ENCODE measurements at regions not wholly inside any gene's neighbourhood (a gene's known extent, or its start where the extent isn't known, plus 50 kb on each side); places are given as distances from the start of the nearest gene placed in this dataset.
A peak's percentile ranks its signal among the peaks of the same experiment; 100 is the strongest.

GRCh38 chr10:24115403-24115802 is 93.5 kb upstream of the KIAA1217 start:
- no peak overlapping the region for H3K4me3 Mint-ChIP-seq
- no peak for DNase-seq
- no peaks in the 10 kb centered on the region for H3K36me3 Mint-ChIP-seq
- H3K4me1 Mint-ChIP-seq: no peaks in the 10 kb centered on the region
- H3K9me3 Mint-ChIP-seq: no peaks in the 10 kb centered on the region
- no peak overlapping the region for H3K27ac Mint-ChIP-seq
- ATAC-seq: no peak
- POLR2A ChIA-PET: no interaction called here
- H3K27me3 Mint-ChIP-seq: peaks cover 0 to 3% (median 0%) of the 10 kb centered on the region in 5 donors

- H3K9me3 Mint-ChIP-seq: peaks cover 0 to 2% (median 0%) of the 10 kb centered on the region in 9 donors
- H3K27me3 Mint-ChIP-seq: peaks cover 0 to 3% (median 0%) of the 10 kb centered on the region in 5 donors
- ATAC-seq (no peak), DNase-seq (no peak)
- H3K4me3 Mint-ChIP-seq: no peak overlapping the region
- no peak overlapping the region for H3K27ac Mint-ChIP-seq
- POLR2A ChIA-PET: no interaction called here
- H3K4me1 Mint-ChIP-seq: no peaks in the 10 kb centered on the region
- H3K36me3 Mint-ChIP-seq: no peaks in the 10 kb centered on the region
These were observed 90.7 kb upstream of the KIAA1217 start for GRCh38 chr10:24118246-24118645.

- H3K27me3 Mint-ChIP-seq: peaks cover 0 to 3% (median 0%) of the 10 kb centered on the region in 5 donors
- H3K36me3 Mint-ChIP-seq: no peaks in the 10 kb centered on the region
- H3K27ac Mint-ChIP-seq: no peak overlapping the region
- H3K4me3 Mint-ChIP-seq: no peak overlapping the region
- DNase-seq (no peak), ATAC-seq (no peak)
- H3K9me3 Mint-ChIP-seq: peaks cover 0 to 2% (median 0%) of the 10 kb centered on the region in 9 donors
- POLR2A ChIA-PET: no interaction called here
- no peaks in the 10 kb centered on the region for H3K4me1 Mint-ChIP-seq
These were observed 89.0 kb upstream of the KIAA1217 start for GRCh38 chr10:24119896-24120295.

GRCh38 chr10:24120646-24121045 is 88.3 kb upstream of the KIAA1217 start:
- no peak for DNase-seq
- no peak for ATAC-seq
- Mint-ChIP-seq H3K27me3 (peaks cover 0 to 4% (median 0%) of the 10 kb centered on the region in 5 donors), H3K4me3 (no peak overlapping the region), H3K4me1 (no peaks in the 10 kb centered on the region), H3K9me3 (peaks cover 0 to 3% (median 0%) of the 10 kb centered on the region in 9 donors), H3K27ac (no peak overlapping the region), H3K36me3 (no peaks in the 10 kb centered on the region)
- POLR2A ChIA-PET: no interaction called here

GRCh38 chr10:24127516-24127915 is 81.4 kb upstream of the KIAA1217 start:
- Mint-ChIP-seq H3K36me3 (no peaks in the 10 kb centered on the region), H3K9me3 (peaks cover 0 to 6% (median 0%) of the 10 kb centered on the region in 9 donors), H3K27ac (no peak overlapping the region), H3K4me1 (no peaks in the 10 kb centered on the region), H3K27me3 (peaks cover 0 to 3% (median 0%) of the 10 kb centered on the region in 5 donors), H3K4me3 (no peak overlapping the region)
- DNase-seq (no peak), ATAC-seq (no peak)
- POLR2A ChIA-PET: no interaction called here

GRCh38 chr10:24128066-24128730 is 80.7 kb upstream of the KIAA1217 start:
- Mint-ChIP-seq H3K4me1 (no peaks in the 10 kb centered on the region), H3K27me3 (peaks cover 0 to 9% (median 0%) of the 10 kb centered on the region in 5 donors), H3K27ac (no peak overlapping the region), H3K36me3 (no peaks in the 10 kb centered on the region), H3K4me3 (no peak overlapping the region), H3K9me3 (peaks cover 0 to 6% (median 0%) of the 10 kb centered on the region in 9 donors)
- POLR2A ChIA-PET: no interaction called here
- ATAC-seq: no peak
- DNase-seq: no peak

GRCh38 chr10:24132741-24133140 is 76.2 kb upstream of the KIAA1217 start:
- H3K27ac Mint-ChIP-seq: no peak overlapping the region
- no peaks in the 10 kb centered on the region for H3K36me3 Mint-ChIP-seq
- POLR2A ChIA-PET: no interaction called here
- DNase-seq: no peak
- H3K9me3 Mint-ChIP-seq: no peaks in the 10 kb centered on the region
- H3K4me3 Mint-ChIP-seq: no peak overlapping the region
- no peaks in the 10 kb centered on the region for H3K4me1 Mint-ChIP-seq
- H3K27me3 Mint-ChIP-seq: peaks cover 0 to 9% (median 3%) of the 10 kb centered on the region in 5 donors
- ATAC-seq: no peak

- no peak for DNase-seq
- no peaks in the 10 kb centered on the region for H3K4me1 Mint-ChIP-seq
- no peak overlapping the region for H3K27ac Mint-ChIP-seq
- ATAC-seq: no peak
- POLR2A ChIA-PET: no interaction called here
- H3K9me3 Mint-ChIP-seq: no peaks in the 10 kb centered on the region
- H3K4me3 Mint-ChIP-seq: no peak overlapping the region
- peaks cover 0 to 9% (median 3%) of the 10 kb centered on the region in 5 donors for H3K27me3 Mint-ChIP-seq
- no peaks in the 10 kb centered on the region for H3K36me3 Mint-ChIP-seq
These were observed 75.1 kb upstream of the KIAA1217 start for GRCh38 chr10:24133835-24134234.

- Mint-ChIP-seq H3K9me3 (peaks cover 0 to 14% (median 0%) of the 10 kb centered on the region in 9 donors), H3K36me3 (no peaks in the 10 kb centered on the region), H3K27me3 (peaks cover 0 to 9% (median 3%) of the 10 kb centered on the region in 5 donors), H3K4me1 (no peaks in the 10 kb centered on the region), H3K27ac (no peak overlapping the region), H3K4me3 (no peak overlapping the region)
- ATAC-seq (no peak), DNase-seq (no peak)
- POLR2A ChIA-PET: no interaction called here
These were observed 72.9 kb upstream of the KIAA1217 start for GRCh38 chr10:24136070-24136469.

- POLR2A ChIA-PET: no interaction called here
- Mint-ChIP-seq H3K9me3 (peaks cover 0 to 22% (median 5%) of the 10 kb centered on the region in 9 donors), H3K27me3 (peaks cover 0 to 17% (median 0%) of the 10 kb centered on the region in 5 donors), H3K36me3 (no peaks in the 10 kb centered on the region), H3K4me3 (no peak overlapping the region), H3K27ac (no peak overlapping the region), H3K4me1 (no peaks in the 10 kb centered on the region)
- no peak for ATAC-seq
- DNase-seq: no peak
These were observed 61.6 kb upstream of the KIAA1217 start for GRCh38 chr10:24147321-24147720.

GRCh38 chr10:24149640-24150039 is 59.3 kb upstream of the KIAA1217 start:
- Mint-ChIP-seq H3K4me3 (no peak overlapping the region), H3K4me1 (no peaks in the 10 kb centered on the region), H3K27ac (no peak overlapping the region), H3K9me3 (peaks cover 0 to 26% (median 5%) of the 10 kb centered on the region in 9 donors), H3K36me3 (no peaks in the 10 kb centered on the region), H3K27me3 (peaks cover 0 to 12% (median 0%) of the 10 kb centered on the region in 5 donors)
- DNase-seq (no peak), ATAC-seq (no peak)
- POLR2A ChIA-PET: no interaction called here

- DNase-seq: no peak
- Mint-ChIP-seq H3K27ac (peak overlapping the region in 1 of 10 donors; percentile 1), H3K27me3 (peaks cover 0 to 6% (median 0%) of the 10 kb centered on the region in 5 donors), H3K4me1 (no peaks in the 10 kb centered on the region), H3K4me3 (no peak overlapping the region), H3K9me3 (peaks cover 0 to 26% (median 3%) of the 10 kb centered on the region in 9 donors), H3K36me3 (no peaks in the 10 kb centered on the region)
- POLR2A ChIA-PET: no interaction called here
- no peak for ATAC-seq
These were observed 58.1 kb upstream of the KIAA1217 start for GRCh38 chr10:24150853-24151252.

GRCh38 chr10:24152270-24152669 is 56.7 kb upstream of the KIAA1217 start:
- Mint-ChIP-seq H3K27ac (no peak overlapping the region), H3K36me3 (peaks cover 0 to 1% (median 0%) of the 10 kb centered on the region in 3 donors), H3K27me3 (peaks cover 0 to 9% (median 0%) of the 10 kb centered on the region in 5 donors), H3K4me1 (no peaks in the 10 kb centered on the region), H3K9me3 (peaks cover 0 to 24% (median 10%) of the 10 kb centered on the region in 9 donors), H3K4me3 (no peak overlapping the region)
- POLR2A ChIA-PET: no interaction called here
- DNase-seq: no peak
- no peak for ATAC-seq

- POLR2A ChIA-PET: no interaction called here
- Mint-ChIP-seq H3K9me3 (peaks cover 0 to 27% (median 16%) of the 10 kb centered on the region in 9 donors), H3K4me3 (no peak overlapping the region), H3K27ac (no peak overlapping the region), H3K27me3 (peaks cover 0 to 9% (median 0%) of the 10 kb centered on the region in 5 donors), H3K36me3 (peaks cover 0 to 6% (median 0%) of the 10 kb centered on the region in 3 donors), H3K4me1 (no peaks in the 10 kb centered on the region)
- DNase-seq (no peak), ATAC-seq (no peak)
These were observed 55.9 kb upstream of the KIAA1217 start for GRCh38 chr10:24153031-24153430.
